IMR-90 (cell line): ENCODE measurements at regions not wholly inside any gene's neighbourhood (a gene's known extent, or its start where the extent isn't known, plus 50 kb on each side); places are given as distances from the start of the nearest gene placed in this dataset.

Source experiments
- ATAC-seq: fragments of 200-7000 bp; cut with Tn5 transposase; 2 replicates; pipeline ENCODE4 v1.9.1; 2020; ENCODE audit warnings: low read depth, mild to moderate bottlenecking, moderate library complexity
- BruUV-seq: library from RNA; stranded (reverse); fragments of 400-500 nt; replicated peaks from 2 replicates; lab custom pipeline; 2021; lab: Mats Ljungman, UMichigan
- CTCF ChIA-PET: fragments of 300-600 bp; formaldehyde crosslinking; extraction: SDS; loops from one replicate; lab custom pipeline; 2021; ENCODE audit warnings: antibody characterized with exemption; lab: Yijun Ruan, JAX
- POLR2A ChIA-PET: fragments of 300-600 bp; sonication (Branson Sonifier 250); formaldehyde crosslinking; loops from one replicate; lab custom pipeline; 2022; ENCODE audit warnings: antibody characterized with exemption; ENCODE audit not compliant: unreplicated experiment; lab: Charles Lee
- DNase-seq: peaks from one replicate; pipeline ENCODE4 v3.0.0; 2013
- H2AFZ ChIP-seq: replicated peaks from 2 replicates; pipeline ENCODE3; 2013; ENCODE audit warnings: low read length, mild to moderate bottlenecking; ENCODE audit not compliant: poor library complexity
- H2AK5ac ChIP-seq: 2 replicates; pipeline ENCODE4 v1.6.1; 2013; ENCODE audit warnings: low read depth, low read length, inconsistent platforms
- H2AK9ac ChIP-seq: replicated peaks from 2 replicates; pipeline ENCODE3; 2013; ENCODE audit warnings: mild to moderate bottlenecking, low read depth, low read length, moderate library complexity; ENCODE audit not compliant: poor library complexity
- H2BK120ac ChIP-seq: 2 replicates; pipeline ENCODE4 v1.6.1; 2013; ENCODE audit warnings: low read depth, low read length, inconsistent platforms
- H2BK15ac ChIP-seq: 3 replicates; pipeline ENCODE4 v1.6.1; 2013; ENCODE audit warnings: low read depth, low read length, inconsistent platforms
- H2BK20ac ChIP-seq: 2 replicates; pipeline ENCODE4 v1.6.1; 2013; ENCODE audit warnings: low read depth, mild to moderate bottlenecking, inconsistent platforms, low read length, moderate library complexity
- H2BK5ac ChIP-seq: 2 replicates; pipeline ENCODE4 v1.6.1; 2013; ENCODE audit warnings: mild to moderate bottlenecking, low read depth, low read length, inconsistent platforms; ENCODE audit not compliant: poor library complexity, severe bottlenecking
- H3K14ac ChIP-seq: replicated peaks from 2 replicates; pipeline ENCODE4 v1.6.1; 2013; ENCODE audit warnings: low read depth, low read length, inconsistent platforms
- H3K18ac ChIP-seq: 2 replicates; pipeline ENCODE4 v1.6.1; 2013; ENCODE audit warnings: low read depth, low read length, control low read depth
- H3K23ac ChIP-seq: 2 replicates; pipeline ENCODE4 v1.6.1; 2013; ENCODE audit warnings: low read depth, low read length, inconsistent platforms
- H3K27ac ChIP-seq: 2 replicates; pipeline ENCODE4 v1.5.1; 2013; ENCODE audit warnings: mild to moderate bottlenecking, control low read depth, low read length; ENCODE audit not compliant: insufficient read depth
- H3K27me3 ChIP-seq: 2 replicates; pipeline ENCODE4 v1.6.1; 2013; ENCODE audit warnings: low read length; ENCODE audit not compliant: control insufficient read depth, insufficient read depth
- H3K36me3 ChIP-seq: 2 replicates; pipeline ENCODE4 v1.6.1; 2013; ENCODE audit warnings: low read length, mixed read lengths; ENCODE audit not compliant: control insufficient read depth, insufficient read depth
- H3K4ac ChIP-seq: 2 replicates; pipeline ENCODE4 v1.6.1; 2013; ENCODE audit warnings: low read depth, low read length, inconsistent platforms
- H3K4me1 ChIP-seq: 2 replicates; pipeline ENCODE4 v1.6.1; 2013; ENCODE audit warnings: low read length, mixed read lengths; ENCODE audit not compliant: control insufficient read depth, insufficient read depth
- H3K4me2 ChIP-seq: 2 replicates; pipeline ENCODE4 v1.6.1; 2013; ENCODE audit warnings: low read depth, mild to moderate bottlenecking, control low read depth, low read length, moderate library complexity
- H3K4me3 ChIP-seq: 2 replicates; pipeline ENCODE4 v1.5.1; 2013; ENCODE audit warnings: low read depth, mild to moderate bottlenecking, control low read depth, low read length, moderate library complexity; ENCODE audit not compliant: insufficient read depth
- H3K56ac ChIP-seq: 2 replicates; pipeline ENCODE4 v1.6.1; 2013; ENCODE audit warnings: low read length, inconsistent platforms; ENCODE audit not compliant: insufficient read depth; ENCODE audit errors: extremely low read depth
- H3K79me1 ChIP-seq, 2 experiments: 2 replicates each; pipeline ENCODE4 v1.6.1; 2013; ENCODE audit warnings: low read length in 2 of 2, inconsistent platforms in 1 of 2, low read depth in 1 of 2
- H3K9ac ChIP-seq: 2 replicates; pipeline ENCODE4 v1.6.1; 2013; ENCODE audit warnings: low read depth, low read length, control low read depth
- H3K9me1 ChIP-seq: 2 replicates; pipeline ENCODE4 v1.6.1; 2013; ENCODE audit warnings: low read length, inconsistent platforms; ENCODE audit not compliant: insufficient read depth
- H3K9me3 ChIP-seq: 2 replicates; pipeline ENCODE4 v1.6.1; 2013; ENCODE audit warnings: low read length; ENCODE audit not compliant: control insufficient read depth, insufficient read depth
- H4K20me1 ChIP-seq: 2 replicates; pipeline ENCODE4 v1.6.1; 2013; ENCODE audit warnings: low read length, inconsistent platforms; ENCODE audit not compliant: insufficient read depth
- H4K5ac ChIP-seq: 2 replicates; pipeline ENCODE4 v1.6.1; 2013; ENCODE audit warnings: mild to moderate bottlenecking, low read depth, low read length, control low read depth
- H4K8ac ChIP-seq, 2 experiments: 2 replicates each; pipeline ENCODE4 v1.6.1; 2013; ENCODE audit warnings: low read depth in 2 of 2, low read length in 2 of 2, control low read depth in 1 of 2, inconsistent platforms in 1 of 2
- H4K91ac ChIP-seq: 2 replicates; pipeline ENCODE4 v1.6.1; 2013; ENCODE audit warnings: low read depth, low read length, inconsistent platforms; ENCODE audit not compliant: insufficient read depth
- BHLHE40 ChIP-seq: fragments of 150-350 bp; IDR thresholded peaks from 2 replicates; pipeline ENCODE4 v1.6.1; 2016; ENCODE audit warnings: mild to moderate bottlenecking, low read depth, low read length
- CEBPB ChIP-seq: IDR thresholded peaks from 2 replicates; pipeline ENCODE4 v1.6.1; 2012; ENCODE audit warnings: low read depth, low read length, improper control_type of control experiment
- CHD1 ChIP-seq: IDR thresholded peaks from 2 replicates; pipeline ENCODE4 v1.6.1; 2012; ENCODE audit warnings: low read depth, low read length, improper control_type of control experiment
- MAFK ChIP-seq: IDR thresholded peaks from 2 replicates; pipeline ENCODE4 v1.6.1; 2012; ENCODE audit warnings: low read depth, low read length, improper control_type of control experiment
- MAZ ChIP-seq: IDR thresholded peaks from 2 replicates; pipeline ENCODE4 v1.6.1; 2012; ENCODE audit warnings: low read depth, mild to moderate bottlenecking, low read length, improper control_type of control experiment, moderate library complexity, borderline replicate concordance
- MXI1 ChIP-seq: IDR thresholded peaks from 2 replicates; pipeline ENCODE4 v1.6.1; 2012; ENCODE audit warnings: low read depth, mild to moderate bottlenecking, low read length, moderate library complexity, borderline replicate concordance
- RAD21 ChIP-seq: IDR thresholded peaks from 2 replicates; pipeline ENCODE4 v1.6.1; 2012; ENCODE audit warnings: low read length, improper control_type of control experiment
- SMC3 ChIP-seq: fragments of 150-350 bp; IDR thresholded peaks from 2 replicates; pipeline ENCODE4 v1.6.1; 2016; ENCODE audit warnings: low read depth, mild to moderate bottlenecking, antibody characterized with exemption, low read length, moderate library complexity
- USF2 ChIP-seq: fragments of 150-350 bp; IDR thresholded peaks from 2 replicates; pipeline ENCODE4 v1.6.1; 2017; ENCODE audit warnings: mild to moderate bottlenecking, antibody characterized with exemption, low read length, low read depth
- WGBS, 2 experiments: methylation state at CpG; one replicate each; pipeline versions ENCODE4 v1.1.5 to v1.1.7; 2013; ENCODE audit warnings: missing lambda C conversion rate in 2 of 2; ENCODE audit not compliant: insufficient read length in 1 of 2; ENCODE audit errors: extremely low coverage in 2 of 2; 5-methylcytosine and 5-hydroxymethylcytosine counted together
- dilution Hi-C: fragments of 300-500 bp; cut with HindIII; formaldehyde crosslinking; loops from one replicate; pipeline ENCODE4 v1.14.3; 2018; ENCODE audit warnings: low sequenced_read_pairs; ENCODE audit not compliant: unreplicated experiment
- in situ Hi-C: fragments of 300-500 bp; cut with MboI; formaldehyde crosslinking; loops from 3 replicates; pipeline ENCODE4 v1.14.3; 2019; ENCODE audit warnings: low sequenced_read_pairs, inconsistent platforms, mixed read lengths
- intact Hi-C: fragments of 100-400 bp; cut with micrococcal nuclease; formaldehyde crosslinking; loops from 2 replicates; pipeline ENCODE4 v1.10.0; 2022

- no peak overlapping the region for H3K23ac ChIP-seq
- H2AK5ac ChIP-seq, result no peak overlapping the region
- H3K9ac ChIP-seq, result no peak overlapping the region
- WGBS, 2 experiments, result 50% methylated on average over 1 of the region's 2 CpGs; no CpG with 5 or more reads in 1 of the 2 experiments
- in situ Hi-C loops, result no loop called here
- CTCF ChIA-PET, result no interaction called here
- no peak overlapping the region for H3K56ac ChIP-seq
- H3K4me3 ChIP-seq, result no peak overlapping the region
- no peak overlapping the region for H3K27ac ChIP-seq
- H2BK5ac ChIP-seq, result no peak overlapping the region
- TF ChIP-seq SMC3 (no peak), MAZ (no peak), MXI1 (no peak), CEBPB (no peak), MAFK (no peak), BHLHE40 (no peak), CHD1 (no peak), USF2 (no peak), RAD21 (no peak)
- POLR2A ChIA-PET, result no interaction called here
- no peaks in the 10 kb centered on the region for H3K36me3 ChIP-seq
- H3K9me3 ChIP-seq, result no peaks in the 10 kb centered on the region
- H4K20me1 ChIP-seq, result no peaks in the 10 kb centered on the region
- H2AFZ ChIP-seq, result no peak overlapping the region
- H3K4me2 ChIP-seq, result no peak overlapping the region
- H3K14ac ChIP-seq, result no peak overlapping the region
- no TSS peak for BruUV-seq
- H4K8ac ChIP-seq, result no peak overlapping the region
- H3K4ac ChIP-seq, result no peak overlapping the region
- H3K18ac ChIP-seq, result no peak overlapping the region
- H3K4me1 ChIP-seq, result no peaks in the 10 kb centered on the region
- H2AK9ac ChIP-seq, result no peak overlapping the region
- intact Hi-C loops, result no loop called here
- no peaks in the 10 kb centered on the region for H3K27me3 ChIP-seq
- H3K79me1 ChIP-seq, result no peaks in the 10 kb centered on the region
- ATAC-seq (no peak), DNase-seq (no peak)
- no peak overlapping the region for H4K91ac ChIP-seq
- no peaks in the 10 kb centered on the region for H3K9me1 ChIP-seq
- H2BK120ac ChIP-seq, result no peak overlapping the region
- H4K5ac ChIP-seq, result no peak overlapping the region
- no peak overlapping the region for H2BK15ac ChIP-seq
- dilution Hi-C loops, result no loop called here
- H2BK20ac ChIP-seq, result no peak overlapping the region
Measured at GRCh38 chr21:26281506-26281905, 110.9 kb upstream of the APP start.
